K562 (cell line): ENCODE measurements at regions not wholly inside any gene's neighbourhood (a gene's known extent, or its start where the extent isn't known, plus 50 kb on each side); places are given as distances from the start of the nearest gene placed in this dataset.

Source experiments
- BHLHE40 ChIP-seq: IDR thresholded peaks from 2 replicates; pipeline ENCODE4 v1.6.1; 2011; ENCODE audit warnings: low read length, improper control_type of control experiment
- CBFB ChIP-seq: sonication (generic); formaldehyde crosslinking; IDR thresholded peaks from 2 replicates; pipeline ENCODE4 v1.4.0; 2020; ENCODE audit warnings: mild to moderate bottlenecking, missing genetic modification reagents
- FOXJ2 ChIP-seq: fragments of 200-800 bp; sonication (Bioruptor generic); IDR thresholded peaks from 2 replicates; pipeline ENCODE4 v1.6.1; 2016; ENCODE audit warnings: missing genetic modification characterization, missing compliant biosample characterization
- MAFG ChIP-seq: fragments of 450-650 bp; conservative IDR thresholded peaks from 2 replicates; pipeline ENCODE4 v1.6.1; 2016; ENCODE audit warnings: missing genetic modification characterization, missing compliant biosample characterization
- MEF2D ChIP-seq: conservative IDR thresholded peaks from 2 replicates; pipeline ENCODE4 v1.6.1; 2016; ENCODE audit warnings: low read depth, missing genetic modification characterization, missing compliant biosample characterization
- RAD21 ChIP-seq, 2 experiments: fragments of 250-450 bp in 1 of 2; fragments of 450-650 bp in 1 of 2; sonication (Bioruptor Pico) in 1 of 2; formaldehyde crosslinking in 1 of 2; IDR thresholded peaks in 1 of 2; conservative IDR thresholded peaks in 1 of 2; 2 replicates each; pipeline versions ENCODE4 v1.4.0 to v1.8.0; 2020 to 2022; ENCODE audit warnings: mild to moderate bottlenecking in 2 of 2, moderate library complexity in 1 of 2
- SIX5 ChIP-seq, 2 experiments: IDR thresholded peaks; 2 replicates each; pipeline ENCODE4 v1.6.1; 2011; ENCODE audit warnings: low read length in 2 of 2, borderline replicate concordance in 1 of 2, low read depth in 1 of 2, mild to moderate bottlenecking in 1 of 2, moderate library complexity in 1 of 2; ENCODE audit not compliant: insufficient read depth in 1 of 2
- SNIP1 ChIP-seq: fragments of 450-650 bp; IDR thresholded peaks from 2 replicates; pipeline ENCODE4 v1.7.1; 2017; ENCODE audit warnings: low read depth, mild to moderate bottlenecking
- THRAP3 ChIP-seq: fragments of 450-650 bp; IDR thresholded peaks from 2 replicates; pipeline ENCODE4 v1.6.1; 2016; ENCODE audit warnings: mild to moderate bottlenecking, inconsistent platforms, borderline replicate concordance
- YY1 ChIP-seq, 3 experiments: IDR thresholded peaks; 2 replicates each; pipeline ENCODE4 v1.6.1; 2011; ENCODE audit warnings: low read length in 2 of 3, mild to moderate bottlenecking in 2 of 3, moderate library complexity in 2 of 3, borderline replicate concordance in 1 of 3, control low read depth in 1 of 3, low read depth in 1 of 3; ENCODE audit not compliant: insufficient read depth in 3 of 3, insufficient replicate concordance in 2 of 3, control insufficient read depth in 1 of 3, insufficient read length in 1 of 3; ENCODE audit errors: extremely low read depth in 1 of 3
- ZNF253 ChIP-seq: fragments of 250-450 bp; sonication (Bioruptor Pico); conservative IDR thresholded peaks from 2 replicates; pipeline ENCODE4 v1.6.1; 2021; ENCODE audit warnings: mild to moderate bottlenecking
- TF ChIP-seq, protein P1 (sequence below), 2 experiments: fragments of 450-650 bp; formaldehyde crosslinking in 1 of 2; IDR thresholded peaks; 2 replicates each; pipeline versions ENCODE4 v1.4.0 to v1.6.1; 2014 to 2020; ENCODE audit warnings: mild to moderate bottlenecking in 2 of 2, borderline replicate concordance in 1 of 2, low read depth in 1 of 2
- TF ChIP-seq, protein P2 (sequence below): sonication (generic); formaldehyde crosslinking; IDR thresholded peaks from 2 replicates; pipeline ENCODE4 v1.8.1; 2023; ENCODE audit warnings: mild to moderate bottlenecking, missing genetic modification reagents

GRCh38 chr1:185595835-185596667 is 138.1 kb upstream of the HMCN1 start (continued):
- TF ChIP-seq, protein P1, sequence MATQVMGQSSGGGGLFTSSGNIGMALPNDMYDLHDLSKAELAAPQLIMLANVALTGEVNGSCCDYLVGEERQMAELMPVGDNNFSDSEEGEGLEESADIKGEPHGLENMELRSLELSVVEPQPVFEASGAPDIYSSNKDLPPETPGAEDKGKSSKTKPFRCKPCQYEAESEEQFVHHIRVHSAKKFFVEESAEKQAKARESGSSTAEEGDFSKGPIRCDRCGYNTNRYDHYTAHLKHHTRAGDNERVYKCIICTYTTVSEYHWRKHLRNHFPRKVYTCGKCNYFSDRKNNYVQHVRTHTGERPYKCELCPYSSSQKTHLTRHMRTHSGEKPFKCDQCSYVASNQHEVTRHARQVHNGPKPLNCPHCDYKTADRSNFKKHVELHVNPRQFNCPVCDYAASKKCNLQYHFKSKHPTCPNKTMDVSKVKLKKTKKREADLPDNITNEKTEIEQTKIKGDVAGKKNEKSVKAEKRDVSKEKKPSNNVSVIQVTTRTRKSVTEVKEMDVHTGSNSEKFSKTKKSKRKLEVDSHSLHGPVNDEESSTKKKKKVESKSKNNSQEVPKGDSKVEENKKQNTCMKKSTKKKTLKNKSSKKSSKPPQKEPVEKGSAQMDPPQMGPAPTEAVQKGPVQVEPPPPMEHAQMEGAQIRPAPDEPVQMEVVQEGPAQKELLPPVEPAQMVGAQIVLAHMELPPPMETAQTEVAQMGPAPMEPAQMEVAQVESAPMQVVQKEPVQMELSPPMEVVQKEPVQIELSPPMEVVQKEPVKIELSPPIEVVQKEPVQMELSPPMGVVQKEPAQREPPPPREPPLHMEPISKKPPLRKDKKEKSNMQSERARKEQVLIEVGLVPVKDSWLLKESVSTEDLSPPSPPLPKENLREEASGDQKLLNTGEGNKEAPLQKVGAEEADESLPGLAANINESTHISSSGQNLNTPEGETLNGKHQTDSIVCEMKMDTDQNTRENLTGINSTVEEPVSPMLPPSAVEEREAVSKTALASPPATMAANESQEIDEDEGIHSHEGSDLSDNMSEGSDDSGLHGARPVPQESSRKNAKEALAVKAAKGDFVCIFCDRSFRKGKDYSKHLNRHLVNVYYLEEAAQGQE (IDR thresholded peaks at IDR 0.05; ENCODE audit: borderline replicate concordance), result peak; percentile 45; the same call in 1 of the 2 replicates
- TF ChIP-seq, protein P1 (CRISPR knock-in tag; IDR thresholded peaks at IDR 0.05; ENCODE audit: low read depth), result no peak
- TF ChIP-seq SNIP1 (no peak), MAFG (tag) (no peak), MEF2D (no peak), FOXJ2 (tag) (no peak), CBFB (CRISPR knock-in tag) (no peak), ZNF253 (CRISPR knock-in tag) (no peak), BHLHE40 (peak; percentile 18; the same call in 1 of the 2 replicates), YY1 (IDR thresholded peaks at IDR 0.05; ENCODE audit: borderline replicate concordance in 1 of 3, control insufficient read depth in 1 of 3, extremely low read depth in 1 of 3, insufficient read depth in 3 of 3, insufficient read length in 1 of 3, insufficient replicate concordance in 2 of 3, low read depth in 1 of 3, low read length in 2 of 3) (peak in 1 of 3 experiments; percentile 33), SIX5 (IDR thresholded peaks at IDR 0.05; ENCODE audit: borderline replicate concordance in 1 of 2, insufficient read depth in 1 of 2, low read depth in 1 of 2, low read length in 2 of 2) (0 out of 4 replicates have a peak, but pooled peaks of 1 of the 2 experiments have one; percentile 6), RAD21 (CRISPR knock-in tag; conservative IDR thresholded peaks at IDR 0.05 in 1 of 2, IDR thresholded peaks at IDR 0.05 in 1 of 2) (peak; percentile 52 to 74), THRAP3 (no peak)
- TF ChIP-seq, protein P2, sequence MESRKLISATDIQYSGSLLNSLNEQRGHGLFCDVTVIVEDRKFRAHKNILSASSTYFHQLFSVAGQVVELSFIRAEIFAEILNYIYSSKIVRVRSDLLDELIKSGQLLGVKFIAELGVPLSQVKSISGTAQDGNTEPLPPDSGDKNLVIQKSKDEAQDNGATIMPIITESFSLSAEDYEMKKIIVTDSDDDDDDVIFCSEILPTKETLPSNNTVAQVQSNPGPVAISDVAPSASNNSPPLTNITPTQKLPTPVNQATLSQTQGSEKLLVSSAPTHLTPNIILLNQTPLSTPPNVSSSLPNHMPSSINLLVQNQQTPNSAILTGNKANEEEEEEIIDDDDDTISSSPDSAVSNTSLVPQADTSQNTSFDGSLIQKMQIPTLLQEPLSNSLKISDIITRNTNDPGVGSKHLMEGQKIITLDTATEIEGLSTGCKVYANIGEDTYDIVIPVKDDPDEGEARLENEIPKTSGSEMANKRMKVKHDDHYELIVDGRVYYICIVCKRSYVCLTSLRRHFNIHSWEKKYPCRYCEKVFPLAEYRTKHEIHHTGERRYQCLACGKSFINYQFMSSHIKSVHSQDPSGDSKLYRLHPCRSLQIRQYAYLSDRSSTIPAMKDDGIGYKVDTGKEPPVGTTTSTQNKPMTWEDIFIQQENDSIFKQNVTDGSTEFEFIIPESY (CRISPR knock-in tag), result no peak
